RKO (cell line): ENCODE measurements at regions not wholly inside any gene's neighbourhood (a gene's known extent, or its start where the extent isn't known, plus 50 kb on each side); places are given as distances from the start of the nearest gene placed in this dataset.

Source experiments
- DNase-seq: peaks from one replicate; pipeline ENCODE4 v3.0.0-alpha.2; 2016; ENCODE audit warnings: low spot score

DNA sequence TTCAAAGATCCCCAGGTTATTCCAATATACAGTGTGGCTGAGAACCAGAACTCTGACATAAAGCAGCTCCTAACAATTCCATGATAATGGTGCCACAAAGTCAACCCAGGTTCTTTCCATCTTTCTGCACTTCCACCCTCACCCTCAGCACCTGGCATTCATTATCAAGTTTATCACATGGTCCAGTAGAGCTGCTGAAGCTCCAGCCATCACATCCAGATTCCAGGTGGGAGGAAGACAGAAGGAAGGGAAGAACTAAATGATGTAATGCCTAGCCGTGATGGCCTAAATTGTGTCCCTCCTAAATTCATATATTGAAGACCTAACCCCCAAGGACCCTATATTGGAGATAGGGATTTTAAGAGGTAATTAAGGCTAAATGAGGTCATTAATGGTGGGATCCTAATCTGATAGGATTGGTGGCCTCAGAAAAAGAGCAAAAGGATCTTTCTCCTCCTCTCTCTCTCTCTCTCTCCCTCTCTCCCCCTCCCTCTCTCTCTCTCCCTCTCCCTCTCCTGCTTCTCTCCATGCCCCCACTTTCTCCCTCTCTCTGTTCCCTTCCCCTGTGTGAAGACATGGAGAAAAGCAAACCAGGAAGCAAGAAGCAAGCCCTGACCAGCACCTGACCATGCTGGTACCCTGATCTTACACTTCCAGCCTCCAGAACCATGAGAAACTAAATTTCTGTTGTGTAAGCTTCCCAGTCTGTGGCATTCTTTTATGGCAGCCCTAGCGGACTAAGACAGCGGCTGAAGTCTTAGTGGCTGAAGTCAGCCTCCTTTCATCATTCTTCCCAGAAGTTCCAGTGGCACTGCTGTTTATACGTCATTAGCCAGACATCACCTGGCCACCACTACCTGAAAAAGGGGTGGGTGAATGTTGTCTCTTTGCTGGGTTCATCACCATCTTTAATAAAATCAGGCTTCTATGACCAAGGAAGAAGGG, 369.7 kb upstream of the PROK2 start:
- no peak for DNase-seq

DNA sequence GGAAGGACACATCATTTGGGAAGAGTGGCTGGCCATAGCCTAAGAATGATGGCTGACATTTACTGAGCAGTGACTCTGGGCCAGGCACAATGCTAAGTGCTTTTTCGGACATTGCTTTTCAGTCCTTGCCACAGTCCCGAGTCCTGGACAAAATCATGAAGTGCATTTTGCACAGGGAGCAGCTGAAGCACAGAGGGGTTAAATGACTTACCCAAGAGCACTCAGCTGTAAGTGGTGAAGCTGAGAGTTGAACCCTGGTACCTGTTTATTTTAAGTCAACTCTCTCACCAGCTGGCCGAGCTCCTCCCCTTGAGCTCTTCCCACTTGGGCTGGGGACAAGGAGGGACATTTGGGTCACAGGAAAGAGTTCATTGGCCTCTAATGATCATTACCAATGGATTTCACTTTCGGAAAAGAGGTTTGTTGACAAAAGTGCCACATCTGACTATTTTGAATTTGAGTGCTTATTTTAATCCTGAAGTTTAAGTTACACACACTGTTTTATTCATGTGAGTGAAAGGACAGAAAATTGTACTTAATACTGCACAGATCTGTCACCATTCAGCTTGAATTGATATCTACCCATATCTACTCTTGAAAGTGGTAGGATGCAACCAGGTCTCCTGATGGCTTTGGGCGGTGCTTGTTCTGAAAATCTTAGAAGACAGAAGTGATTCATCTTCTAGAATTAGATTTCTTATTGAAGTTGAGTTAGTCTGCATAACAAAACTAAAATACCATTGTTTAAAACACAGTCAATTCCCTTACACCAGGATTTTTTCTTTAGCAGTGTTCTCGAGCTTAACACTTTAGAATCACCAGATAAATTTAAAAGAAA, 368.7 kb upstream of the PROK2 start:
- DNase-seq = no peak

DNA sequence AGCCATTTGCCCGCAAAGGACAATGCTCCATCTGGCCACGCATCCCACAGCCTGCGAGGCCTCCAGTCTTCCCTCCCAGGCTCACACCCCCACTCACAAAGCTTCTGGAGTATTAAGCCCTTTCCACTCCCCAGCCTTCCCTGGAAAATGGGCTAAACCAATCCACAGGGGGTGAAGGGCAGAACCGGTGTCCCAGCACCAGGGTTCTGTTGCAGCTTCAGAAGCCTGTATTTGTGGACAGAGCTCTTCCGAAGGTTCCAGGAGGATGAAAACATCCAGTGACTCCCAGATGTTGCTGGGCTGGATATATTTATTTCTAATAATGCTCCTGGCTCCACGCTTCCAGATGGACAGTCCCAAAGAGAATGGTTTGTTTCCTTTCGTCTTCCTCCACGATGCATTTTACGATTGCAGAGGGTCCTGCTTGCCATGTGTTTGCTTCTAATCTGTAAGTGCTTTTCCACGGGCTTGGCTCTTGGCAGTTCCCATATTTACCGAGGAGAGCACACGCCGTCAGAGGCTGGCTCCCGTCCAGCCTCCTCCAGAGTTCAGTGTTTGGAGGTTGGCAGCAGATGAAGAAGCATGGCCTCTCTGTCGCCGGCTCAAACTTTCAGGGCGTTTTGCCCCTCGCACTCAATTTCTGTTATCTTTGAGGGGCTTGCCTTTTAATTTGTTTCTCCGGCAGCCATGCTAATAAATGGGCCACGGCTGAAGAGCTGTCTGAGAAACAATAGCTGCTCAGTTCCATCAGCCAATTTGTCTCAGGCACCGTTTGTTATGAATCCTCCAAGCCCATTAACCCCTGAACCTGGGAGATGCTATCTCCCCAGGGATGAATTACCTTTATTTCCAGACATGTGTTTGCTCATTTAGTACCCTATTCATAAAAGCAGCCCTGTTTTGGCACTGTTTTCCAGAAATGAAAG, 367.9 kb upstream of the PROK2 start:
- no peak for DNase-seq

DNA sequence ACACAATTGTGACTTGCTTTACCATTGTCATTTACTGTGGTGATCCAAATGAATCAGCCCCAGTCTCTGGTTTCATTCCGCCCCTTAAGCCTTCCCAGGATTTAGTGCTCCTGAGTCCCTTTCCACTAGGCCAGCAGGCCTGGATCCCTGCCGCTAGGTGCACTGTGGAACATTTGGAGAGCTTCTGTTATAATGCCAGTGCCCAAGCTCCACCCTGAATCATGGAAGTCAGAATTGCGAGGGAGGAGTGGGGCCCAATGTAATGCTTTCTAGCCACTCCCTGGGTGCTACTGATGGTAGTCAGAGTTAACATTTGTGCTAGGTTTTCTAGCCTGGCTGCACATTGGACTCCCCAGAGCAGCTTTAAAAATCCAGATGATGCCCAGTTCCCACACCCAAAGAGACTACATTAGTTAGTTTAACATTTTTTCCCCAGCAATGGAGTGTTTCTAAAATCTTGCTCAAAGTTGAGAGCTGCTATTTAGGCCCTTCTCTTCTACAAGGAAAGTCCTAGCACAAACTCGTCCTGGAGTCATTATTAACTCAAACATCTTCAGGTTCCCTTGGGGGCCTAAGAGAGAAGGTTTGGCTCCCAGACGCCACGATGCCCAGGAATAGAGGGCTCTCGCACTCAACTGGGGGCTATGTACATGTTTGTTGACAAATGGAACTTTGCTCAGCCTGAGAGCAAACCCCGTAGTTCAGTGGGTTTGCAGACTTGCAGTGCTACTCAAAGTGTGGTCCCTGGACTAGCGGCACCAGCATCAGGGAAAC, 366.7 kb upstream of the PROK2 start:
- DNase-seq = no peak

DNA sequence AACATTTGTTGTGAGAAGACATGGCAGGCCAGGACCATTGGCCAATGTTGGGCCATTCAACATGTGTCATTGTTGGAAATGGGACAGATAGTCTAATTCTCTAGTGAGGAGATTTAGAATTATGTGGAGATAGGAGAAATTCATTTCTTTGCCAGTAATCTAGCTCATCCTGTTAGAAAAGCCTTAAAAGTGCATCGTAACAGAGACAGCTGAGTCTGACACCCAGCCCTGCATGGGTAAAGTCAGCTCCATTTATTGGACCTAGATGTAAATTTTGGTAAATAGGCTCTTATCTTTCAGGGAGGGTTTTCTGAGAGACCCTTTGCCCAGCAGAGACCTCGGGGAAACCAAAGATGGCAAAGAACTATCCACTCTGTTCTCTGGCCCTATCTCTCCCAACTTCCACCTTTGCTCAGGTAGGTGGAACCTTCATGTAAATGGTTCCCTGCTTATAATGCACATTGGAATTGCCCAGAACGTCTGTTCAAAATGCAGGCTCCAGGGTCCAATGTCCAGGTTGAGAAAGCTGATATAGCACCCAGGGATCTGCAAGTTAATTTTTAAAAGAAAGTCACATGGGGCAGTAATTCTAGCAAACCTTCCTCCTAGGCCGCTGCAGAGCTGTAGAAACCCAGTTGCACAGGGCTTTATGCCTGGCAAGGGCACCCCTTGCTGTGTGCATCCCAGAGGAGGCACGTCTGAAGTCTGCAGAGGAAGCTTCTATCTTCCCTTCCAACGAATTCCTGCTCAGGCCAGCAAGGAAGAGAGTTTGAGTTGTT, 365.9 kb upstream of the PROK2 start:
- no peak for DNase-seq

DNA sequence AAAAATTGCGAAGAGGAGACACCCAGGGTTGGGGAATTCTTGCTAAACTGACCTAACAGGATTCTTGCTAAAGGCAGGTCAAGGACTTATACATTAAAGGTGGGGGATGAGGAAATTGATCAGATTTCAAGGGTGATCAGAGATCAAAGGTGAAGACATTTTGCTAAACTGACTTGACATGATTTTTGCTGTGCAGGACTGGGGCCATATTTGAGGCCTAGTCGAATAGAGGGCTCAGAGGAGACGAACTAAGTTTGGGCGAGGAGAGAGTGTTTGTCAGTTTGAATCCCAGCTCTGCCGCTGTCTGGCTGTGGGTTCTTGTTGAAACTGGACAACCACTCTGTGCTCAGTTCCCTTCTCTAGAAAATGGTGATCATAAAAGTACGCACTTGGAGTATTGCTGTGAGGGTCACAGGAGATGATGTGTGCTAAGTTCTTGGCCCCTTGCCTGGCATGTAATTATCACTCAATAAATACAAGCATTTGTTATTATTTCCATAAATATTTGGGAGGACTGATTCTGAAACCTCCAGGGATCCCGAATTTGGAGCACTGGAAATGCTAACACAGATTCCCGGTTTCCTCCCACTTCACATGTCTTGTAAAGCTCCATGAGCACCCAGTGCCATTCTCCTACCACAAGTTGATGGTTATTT, 364.8 kb upstream of the PROK2 start:
- DNase-seq = no peak

DNA sequence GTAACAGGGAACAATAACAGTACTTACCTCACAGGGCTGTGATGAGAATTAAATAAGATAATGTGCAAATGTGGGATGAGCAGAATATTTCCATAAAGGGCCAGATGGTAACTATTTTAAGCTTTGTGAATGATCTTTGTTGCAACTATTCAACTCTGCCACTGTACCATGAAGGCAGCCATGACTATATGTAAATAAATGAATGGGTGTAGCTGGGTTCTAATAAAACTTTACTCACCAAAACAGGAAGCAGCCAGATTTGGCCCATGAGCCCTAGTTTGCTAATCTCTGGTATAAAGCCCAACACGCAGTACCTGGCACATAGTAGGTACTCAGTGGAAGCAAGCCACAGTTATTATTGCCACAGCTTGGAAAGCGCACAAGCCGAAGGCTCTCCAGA, 362.7 kb upstream of the PROK2 start:
- no peak for DNase-seq

DNA sequence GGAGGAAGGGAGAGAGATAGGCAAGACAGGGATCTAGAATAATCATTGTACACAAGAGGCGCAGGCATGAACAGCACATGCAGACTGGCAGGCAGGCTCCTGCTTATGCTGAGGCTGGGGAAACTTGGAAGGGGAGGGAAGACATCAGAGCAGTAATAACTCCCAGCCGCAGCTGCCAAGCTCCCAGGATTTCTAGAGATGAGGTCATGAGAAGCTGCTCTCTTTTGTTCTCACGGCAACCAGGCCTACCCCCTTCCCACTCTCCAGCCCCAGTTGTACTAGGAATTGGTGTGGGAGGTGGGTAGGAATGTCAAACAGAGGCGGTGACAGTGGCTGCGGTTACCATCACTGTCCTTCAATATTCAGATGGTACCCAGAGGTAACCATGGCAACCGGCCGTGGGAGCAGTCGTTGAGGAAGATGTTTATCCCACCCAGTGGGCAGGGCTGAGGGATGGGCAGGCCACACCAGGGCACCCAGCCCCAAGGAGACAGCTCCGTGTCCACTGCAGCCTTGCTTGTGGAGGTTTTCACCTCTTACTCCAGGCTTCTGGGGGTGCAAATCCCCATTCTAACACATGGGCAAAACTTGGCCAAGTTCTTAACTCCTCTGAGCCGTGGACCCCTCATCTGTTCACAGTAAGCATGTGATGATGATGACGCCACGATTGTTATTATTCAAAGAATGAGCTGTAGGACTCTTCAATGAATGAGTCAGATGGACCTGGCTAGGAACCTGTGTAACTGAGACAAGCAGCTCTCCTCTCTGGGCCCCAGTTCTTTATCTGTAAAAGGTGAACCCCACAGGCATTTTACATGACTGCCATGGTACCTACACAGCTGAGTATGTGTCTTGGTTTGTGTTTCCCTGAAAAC, 360.8 kb upstream of the PROK2 start:
- no peak for DNase-seq

DNA sequence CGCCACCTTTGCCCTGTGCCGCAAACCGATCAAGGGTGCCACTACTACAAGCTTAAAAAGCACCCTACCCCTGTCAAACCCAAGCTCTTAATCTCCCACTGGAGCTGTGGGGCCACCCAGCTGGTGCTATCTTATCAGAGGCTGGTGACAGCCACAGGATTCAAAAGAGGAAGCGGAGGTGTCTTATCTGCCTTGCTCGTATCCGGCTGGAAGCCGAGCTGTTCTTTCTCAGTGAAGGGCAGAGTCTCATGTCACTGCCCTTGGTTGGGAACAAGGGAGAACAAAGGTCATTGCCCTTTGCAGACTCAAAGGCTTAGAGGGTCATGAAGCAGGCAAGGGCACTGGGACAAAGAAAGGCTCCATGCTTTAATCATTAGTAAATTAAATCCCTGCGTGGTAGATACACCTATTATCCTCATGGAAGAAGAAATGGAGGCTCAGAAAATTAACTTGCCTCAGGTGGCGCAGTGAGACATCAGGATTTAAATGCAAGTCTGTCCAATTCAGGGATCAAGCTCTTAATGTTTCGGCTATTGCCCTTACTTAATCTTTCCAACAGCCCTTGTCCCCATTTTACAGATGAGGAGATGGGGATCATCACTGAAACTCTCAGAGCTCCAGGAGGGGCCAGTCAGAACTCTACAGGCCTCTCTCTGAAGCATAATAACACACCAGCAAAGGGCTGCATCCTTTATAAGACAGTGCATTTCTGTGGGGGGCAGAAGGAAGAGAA, 360.0 kb upstream of the PROK2 start:
- DNase-seq = no peak

DNA sequence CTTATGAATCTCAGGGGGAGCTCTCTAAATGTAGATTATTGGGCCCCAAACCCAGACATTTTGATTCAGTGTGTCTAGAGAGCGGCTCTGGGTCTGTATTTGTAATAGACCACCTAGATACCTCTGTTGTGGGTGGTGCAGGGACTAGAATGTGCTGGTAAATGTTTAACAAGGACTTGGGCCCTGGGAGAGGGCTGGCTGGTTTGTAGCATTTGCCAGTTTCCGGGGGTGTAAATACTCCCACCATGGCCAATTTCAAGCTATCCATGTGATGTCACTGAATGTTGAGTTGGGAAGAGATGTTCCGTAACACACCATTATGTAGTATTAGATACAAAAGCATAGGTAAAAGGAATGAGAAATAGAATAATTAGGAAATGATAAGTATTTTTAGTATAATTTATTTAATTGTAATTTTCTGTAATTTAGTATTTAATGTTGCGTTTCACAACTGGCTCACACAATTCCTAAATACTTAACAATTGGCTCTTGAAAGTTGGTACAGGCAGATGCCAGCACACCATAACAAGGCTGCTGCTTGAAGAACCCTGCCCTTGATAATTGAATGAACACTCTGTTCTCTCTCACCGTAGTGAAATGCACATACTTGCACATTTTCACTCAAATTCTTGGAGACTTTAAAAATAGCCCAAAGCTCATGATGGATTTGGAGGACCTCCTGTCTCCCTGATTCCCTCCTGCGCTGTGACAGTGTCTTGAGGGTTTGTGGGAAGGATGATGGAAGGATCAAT, 359.2 kb upstream of the PROK2 start:
- DNase-seq = no peak

DNA sequence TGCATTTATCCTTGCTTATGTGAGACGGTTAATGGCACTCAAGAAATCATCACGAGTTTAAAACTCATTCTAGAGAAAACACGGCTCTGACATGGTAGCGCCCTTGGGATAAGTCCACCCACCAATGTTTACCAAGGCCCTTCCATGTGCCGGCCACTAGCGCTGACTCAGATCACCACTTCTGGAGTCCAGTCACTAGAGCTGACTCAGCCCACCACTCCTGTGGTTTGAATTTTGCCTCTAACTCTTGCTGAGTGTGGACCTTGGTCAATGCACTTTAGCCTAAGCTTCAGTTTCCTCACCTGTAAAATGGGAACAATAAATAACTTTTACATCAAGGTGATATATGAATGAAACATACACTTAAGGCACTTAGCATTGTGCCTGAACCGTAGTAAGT, 358.4 kb upstream of the PROK2 start:
- peak; percentile 52 for DNase-seq

DNA sequence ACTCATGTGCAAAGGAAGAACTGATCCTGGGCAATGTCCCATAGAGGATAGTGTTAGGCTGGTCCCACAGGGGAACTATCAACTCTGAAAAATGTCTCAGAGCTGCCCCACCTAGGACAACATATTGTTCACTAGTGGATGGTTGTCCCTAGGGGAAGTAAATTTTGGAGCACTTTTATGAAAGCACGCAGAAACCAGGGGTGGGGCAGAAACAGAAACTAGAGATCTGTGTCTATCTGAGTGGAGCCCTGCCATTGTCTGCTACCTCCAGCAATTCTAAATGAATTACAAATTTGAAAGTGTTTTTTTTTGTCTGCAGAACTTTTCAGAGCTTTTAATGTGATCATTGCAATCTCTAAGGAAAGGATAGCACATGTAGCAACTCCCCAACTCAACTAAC, 357.1 kb upstream of the PROK2 start:
- DNase-seq = no peak

DNA sequence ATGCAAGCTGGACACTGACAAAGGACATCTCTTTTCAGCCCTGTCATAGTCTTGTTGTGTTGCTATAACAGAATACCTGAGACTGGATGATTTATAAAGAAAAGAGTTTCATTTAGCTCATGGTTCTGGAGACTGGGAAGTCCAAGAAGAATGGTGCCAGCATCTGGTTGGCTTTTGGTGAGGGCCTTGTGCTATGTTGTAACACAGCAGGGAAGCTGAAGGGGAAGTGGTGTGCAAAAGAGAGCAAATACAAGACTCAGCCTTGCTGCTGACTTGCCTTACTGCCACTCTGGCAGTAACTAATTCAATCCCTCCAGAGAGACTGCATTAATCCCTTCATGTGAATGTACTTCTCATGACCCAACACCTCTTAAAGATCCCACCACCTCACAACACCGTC, 356.3 kb upstream of the PROK2 start:
- no peak for DNase-seq

DNA sequence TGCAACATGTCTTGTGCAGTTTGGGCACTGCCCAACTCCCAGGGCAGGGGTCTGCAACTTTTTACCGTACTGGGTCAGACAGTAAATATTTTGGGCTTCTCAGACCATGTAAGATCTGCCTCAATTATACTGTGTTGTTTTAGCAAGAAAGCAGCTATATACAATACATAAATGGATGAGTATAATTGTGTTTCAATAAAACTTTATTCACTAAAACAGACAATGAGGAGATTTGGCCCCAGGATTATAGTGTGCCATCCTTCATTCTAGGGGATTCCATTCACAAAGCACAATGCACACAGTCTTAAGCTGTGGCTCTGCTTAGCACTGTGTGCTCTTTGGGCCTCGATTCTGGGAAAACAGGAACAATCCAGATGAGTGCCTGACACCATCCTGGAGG, 354.4 kb upstream of the PROK2 start:
- no peak for DNase-seq

DNA sequence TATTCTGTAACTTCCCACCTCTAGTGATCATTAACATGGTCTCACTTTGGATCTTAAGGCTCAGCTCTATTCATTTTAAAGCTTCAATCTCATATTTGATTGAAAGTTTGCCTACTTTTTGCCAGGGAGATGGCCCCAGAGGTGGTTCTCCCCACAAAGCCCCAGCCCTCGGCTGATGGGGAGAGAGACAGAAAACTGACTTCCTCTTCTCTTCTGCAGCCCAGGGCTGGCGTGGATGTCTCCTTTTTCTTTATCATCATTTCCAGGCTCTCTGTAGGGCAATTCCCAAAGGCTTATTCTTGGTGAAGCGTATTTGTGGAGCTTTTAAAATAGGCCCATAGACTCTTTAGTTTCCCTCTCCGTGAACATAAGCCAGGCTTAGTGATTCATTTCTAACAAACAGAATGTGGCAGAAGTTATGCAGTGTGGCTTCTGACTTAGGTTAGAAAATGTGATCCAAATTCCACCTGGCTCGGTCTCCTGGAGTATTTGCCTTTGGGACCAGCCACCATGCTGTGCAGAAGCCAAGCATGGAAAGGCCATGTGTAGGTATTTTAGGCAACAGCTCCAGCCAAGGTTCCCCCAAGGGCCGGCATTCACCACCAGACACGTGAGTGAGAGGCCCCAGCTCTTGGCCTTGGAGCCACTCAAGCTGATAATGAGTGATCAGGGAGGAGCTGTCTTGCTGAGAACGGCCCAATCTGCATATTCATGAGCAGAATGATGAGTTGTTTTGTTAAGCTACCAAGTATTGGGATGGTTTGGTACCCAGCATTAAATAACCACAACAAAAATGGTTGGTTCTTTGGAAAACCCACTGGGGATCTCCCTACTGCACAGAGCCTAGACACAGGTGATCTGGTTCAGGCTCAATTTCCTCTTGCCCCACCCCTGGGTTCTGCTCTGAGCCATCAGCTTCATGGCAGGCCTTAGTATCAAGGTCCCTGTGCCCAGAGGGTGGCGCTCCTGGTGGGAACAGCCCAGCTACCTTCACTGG, 353.2 kb upstream of the PROK2 start:
- DNase-seq = no peak

DNA sequence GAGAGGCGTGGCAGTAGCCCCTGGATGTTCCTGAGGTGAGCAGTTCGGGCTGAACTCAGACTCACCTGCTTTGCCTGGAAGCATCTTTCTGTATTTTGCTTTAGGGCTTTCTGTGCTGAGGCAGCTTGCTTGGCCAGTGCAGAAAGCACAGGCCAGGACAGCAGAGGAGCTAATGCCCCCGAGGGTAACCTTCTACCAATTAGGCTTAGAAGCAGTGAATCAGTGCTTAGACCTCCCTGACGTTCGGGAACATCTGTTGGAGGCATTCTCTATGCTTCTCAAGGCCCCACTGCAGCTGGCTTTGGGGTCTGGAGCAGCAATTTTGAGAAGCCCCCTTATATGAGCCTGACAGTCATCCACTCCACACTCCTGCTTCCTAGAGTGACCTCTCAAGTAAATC, 350.7 kb upstream of the PROK2 start:
- no peak for DNase-seq
